NCI-H460 (cell line): ENCODE measurements at regions not wholly inside any gene's neighbourhood (a gene's known extent, or its start where the extent isn't known, plus 50 kb on each side); places are given as distances from the start of the nearest gene placed in this dataset.
"Not testable (repeated sequence)": the region's sequence is repeated elsewhere in the genome, so short reads cannot be mapped to it uniquely, and the experiment has no call there.

Source experiments
- DNase-seq: peaks from one replicate; pipeline ENCODE4 v3.0.0-alpha.2; 2016; ENCODE audit warnings: low read depth; ENCODE audit errors: extremely low read depth

DNA sequence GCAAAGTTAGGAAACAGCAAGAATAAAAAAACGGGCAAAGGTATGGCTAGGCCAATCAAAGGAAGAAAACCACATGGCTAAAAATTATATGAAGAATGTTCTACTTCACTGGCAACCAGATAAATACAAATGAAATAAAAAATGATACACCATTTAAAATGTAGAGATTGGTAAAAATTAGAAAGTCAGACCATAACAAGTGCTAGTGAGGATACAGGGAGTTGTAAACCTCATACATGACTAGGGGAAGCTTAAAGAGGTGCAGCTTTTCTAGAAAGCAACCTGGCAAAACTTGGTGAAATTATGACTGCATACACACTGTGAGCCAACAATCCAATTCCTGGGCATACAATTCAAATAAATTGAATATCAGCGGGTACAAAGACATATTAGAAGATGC lies 119.0 kb upstream of the LIFR start:
- DNase-seq: no peak

GRCh38 chr5:38677636-38678035 lies 121.2 kb upstream of the LIFR start:
- DNase-seq: no peak

DNA sequence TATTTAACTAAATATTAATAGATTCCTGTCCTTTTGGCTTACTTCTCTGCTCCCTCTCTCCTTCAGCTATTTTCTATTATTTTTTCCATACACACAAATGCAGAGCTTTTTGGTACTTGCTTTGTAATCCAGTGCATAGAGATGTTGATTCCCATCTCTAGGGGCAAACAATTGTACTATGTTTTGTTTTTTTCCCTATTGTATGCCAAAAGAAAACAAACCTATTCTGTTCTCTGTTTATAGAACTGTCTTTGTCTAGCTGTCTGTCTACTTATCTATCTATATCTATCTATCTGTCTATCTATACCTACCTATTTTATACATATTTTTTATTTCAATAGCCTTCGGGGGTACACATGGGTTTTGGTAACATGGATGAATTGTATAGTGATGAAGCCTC lies 121.6 kb upstream of the LIFR start:
- no peak for DNase-seq

GRCh38 chr5:38678697-38679096 lies 122.3 kb upstream of the LIFR start:
- not testable (repeated sequence) for DNase-seq

GRCh38 chr5:38680094-38680825 lies 123.8 kb upstream of the LIFR start:
- DNase-seq: no peak

GRCh38 chr5:38681029-38681706 lies 124.7 kb upstream of the LIFR start:
- DNase-seq: no peak

- DNase-seq: no peak
Observed at GRCh38 chr5:38681966-38682365, 125.5 kb upstream of the LIFR start.

- no peak for DNase-seq
Observed at GRCh38 chr5:38686658-38687057, 130.2 kb upstream of the LIFR start.

GRCh38 chr5:38692346-38692745 lies 135.9 kb upstream of the LIFR start:
- no peak for DNase-seq

DNA sequence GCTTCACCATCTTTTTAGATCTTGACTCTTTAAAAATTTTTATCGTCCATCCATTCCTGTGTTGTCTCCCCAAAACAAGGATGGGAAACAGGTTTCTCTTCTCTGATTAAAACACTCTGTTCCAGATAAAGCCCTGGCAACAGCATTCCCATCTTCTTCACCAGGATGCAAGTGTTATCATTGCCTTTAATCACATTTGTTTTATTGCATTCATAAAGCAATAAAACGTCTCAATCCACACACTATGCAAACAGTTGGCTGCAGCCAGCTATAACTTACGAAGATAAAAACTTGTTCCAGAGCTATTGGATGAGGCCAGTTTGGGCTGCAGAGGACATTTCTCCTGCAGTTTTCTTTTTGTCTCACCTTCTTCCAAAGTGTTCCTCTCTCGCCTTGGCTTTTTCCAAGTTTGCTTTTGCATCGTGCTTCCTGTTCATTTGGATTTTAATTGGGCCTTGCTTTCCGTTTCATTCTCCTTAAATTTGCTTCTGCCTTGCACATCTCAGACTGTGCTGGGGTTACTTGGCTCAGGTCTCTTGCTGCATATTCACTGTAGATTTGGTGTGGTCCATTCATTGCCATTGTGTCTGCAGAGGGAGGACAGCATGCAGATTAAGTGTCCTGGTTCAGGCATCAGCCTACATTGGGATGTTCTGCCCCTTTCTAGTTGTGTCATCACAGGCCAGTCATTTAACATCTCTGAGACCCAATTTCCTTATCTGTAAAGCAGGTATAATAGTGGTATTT lies 136.5 kb upstream of the LIFR start:
- DNase-seq: no peak

GRCh38 chr5:38695021-38695958 lies 138.8 kb upstream of the LIFR start:
- DNase-seq: no peak

- no peak for DNase-seq
Observed at GRCh38 chr5:38697013-38697412, 140.6 kb upstream of the LIFR start.

GRCh38 chr5:38705529-38705928 lies 140.3 kb upstream of the OSMR start:
- not testable (repeated sequence) for DNase-seq

GRCh38 chr5:38706376-38706775 lies 139.4 kb upstream of the OSMR start:
- no peak for DNase-seq

GRCh38 chr5:38707352-38708210 lies 138.2 kb upstream of the OSMR start:
- no peak for DNase-seq

DNA sequence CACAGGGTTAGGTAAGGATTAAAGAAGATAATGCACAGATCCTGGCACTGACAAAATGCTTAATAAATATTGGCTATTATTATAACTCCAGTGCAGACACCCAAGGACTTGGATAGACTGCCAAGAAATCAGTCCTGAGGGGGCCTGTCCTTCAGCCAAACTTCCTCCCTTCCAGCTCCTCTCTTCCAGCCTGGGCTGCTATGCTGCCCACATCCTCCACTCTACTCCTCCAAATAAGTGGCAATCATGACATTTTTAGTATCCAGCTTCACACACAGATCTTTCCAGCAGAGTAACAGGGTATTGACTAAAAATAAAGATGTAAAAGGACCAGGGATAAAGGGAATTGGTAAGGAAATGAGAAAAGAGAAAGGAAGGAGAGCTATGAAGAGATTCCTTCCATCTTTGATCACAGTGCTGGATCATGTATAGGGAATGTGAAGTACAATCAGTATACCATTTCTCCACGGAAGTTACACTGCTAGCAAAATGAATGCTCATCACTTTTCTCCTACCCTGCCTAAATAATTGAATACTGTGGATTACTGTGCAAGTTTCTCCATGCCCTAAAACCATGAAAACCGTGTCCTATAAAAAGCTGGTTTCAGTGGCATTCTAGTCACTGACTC lies 136.0 kb upstream of the OSMR start:
- DNase-seq: no peak

- DNase-seq: no peak
Observed at GRCh38 chr5:38710627-38711026, 135.2 kb upstream of the OSMR start.

GRCh38 chr5:38712391-38712790 lies 133.4 kb upstream of the OSMR start:
- no peak for DNase-seq

DNA sequence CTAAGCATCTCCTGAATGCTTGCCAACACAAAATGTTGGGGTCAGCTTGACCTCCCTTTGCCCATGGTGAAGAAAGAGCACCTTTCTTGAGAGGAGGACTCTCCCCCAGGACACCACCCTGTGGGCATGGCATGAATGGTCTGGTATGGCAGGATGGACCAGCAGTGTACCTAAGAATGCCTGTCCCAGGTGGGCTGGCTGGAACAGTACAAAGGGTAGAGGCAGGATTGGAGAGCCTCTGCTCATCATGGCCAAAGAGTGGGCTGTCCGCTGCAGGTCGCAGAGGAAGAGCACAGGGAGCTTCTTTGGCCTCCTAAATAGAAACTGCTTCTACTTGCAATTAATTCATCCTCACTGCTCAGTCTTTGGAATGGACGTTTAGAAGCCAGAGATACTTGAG lies 131.6 kb upstream of the OSMR start:
- DNase-seq: no peak
